ENCODE measurements at regions not wholly inside any gene's neighbourhood (a gene's known extent, or its start where the extent isn't known, plus 50 kb on each side); places are given as distances from the start of the nearest gene placed in this dataset.

- DNase-seq (ENCODE audit: low spot score) (no peak), ATAC-seq (ENCODE audit: insufficient number of reproducible peaks, low FRiP score, low read depth) (no peak)
- H3K4me3 ChIP-seq: no peak overlapping the region
- TF ChIP-seq CTCF (IDR thresholded peaks at IDR 0.05): no peak
- H3K4me1 ChIP-seq (ENCODE audit: control insufficient read depth in 1 of 2, low read depth in 2 of 2): peaks cover 0 to 3% of the 10 kb centered on the region in 2 donors
- H3K36me3 ChIP-seq: no peaks in the 10 kb centered on the region
- H3K27me3 ChIP-seq (replicated peaks; ENCODE audit: insufficient read depth): no peaks in the 10 kb centered on the region
- H3K9me3 ChIP-seq: no peaks in the 10 kb centered on the region
- no peak overlapping the region for H3K27ac ChIP-seq
These were observed 659.3 kb upstream of the FANCL start for GRCh38 chr2:58900246-58901027.

DNA sequence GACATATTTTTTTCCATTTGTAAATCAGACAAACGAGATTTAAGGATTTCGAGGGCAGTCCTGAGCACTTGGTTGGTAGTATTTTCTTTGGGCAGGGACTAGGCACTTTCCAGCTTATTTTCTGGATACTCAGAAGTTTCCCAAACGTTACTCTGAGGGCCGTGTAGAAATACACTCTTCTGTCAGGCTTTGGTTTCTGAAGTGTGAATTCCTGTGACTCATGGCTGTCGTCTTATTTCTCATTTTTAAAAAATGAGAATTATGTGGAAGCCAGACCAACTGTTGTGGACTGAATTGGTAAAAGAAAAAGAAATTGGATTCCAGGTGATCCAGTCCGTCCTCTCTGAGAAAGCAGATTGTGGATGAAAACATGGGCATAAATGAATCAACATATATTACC is 658.6 kb upstream of the FANCL start:
- no peak overlapping the region for H3K27ac ChIP-seq
- no peak for TF ChIP-seq CTCF (IDR thresholded peaks at IDR 0.05)
- H3K27me3 ChIP-seq (replicated peaks; ENCODE audit: insufficient read depth): no peaks in the 10 kb centered on the region
- H3K36me3 ChIP-seq: no peaks in the 10 kb centered on the region
- peaks cover 0 to 3% of the 10 kb centered on the region in 2 donors for H3K4me1 ChIP-seq (ENCODE audit: control insufficient read depth in 1 of 2, low read depth in 2 of 2)
- H3K9me3 ChIP-seq: no peaks in the 10 kb centered on the region
- H3K4me3 ChIP-seq: no peak overlapping the region
- DNase-seq (ENCODE audit: low spot score) (no peak), ATAC-seq (ENCODE audit: insufficient number of reproducible peaks, low FRiP score, low read depth) (no peak)

DNA sequence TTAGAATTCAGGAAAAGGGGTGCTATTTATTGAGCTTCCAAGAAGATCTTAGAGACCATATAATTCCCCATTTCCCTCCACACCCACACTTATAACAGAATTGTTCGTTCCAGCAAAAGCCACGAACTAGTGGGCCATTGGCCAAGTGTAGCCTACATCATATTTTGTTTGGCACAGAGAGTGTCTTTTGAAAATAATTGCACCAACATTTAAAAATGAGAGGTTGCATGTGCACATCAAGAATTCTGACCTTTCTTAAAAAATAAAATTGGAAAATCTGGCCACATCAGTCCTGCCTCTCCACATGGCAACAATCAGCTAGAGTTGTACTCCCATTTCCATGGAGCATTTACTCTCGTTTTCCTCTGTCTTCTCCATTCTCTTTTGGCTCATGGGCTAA is 655.5 kb upstream of the FANCL start:
- Histone ChIP-seq H3K27ac (no peak overlapping the region), H3K9me3 (no peaks in the 10 kb centered on the region), H3K4me3 (no peak overlapping the region), H3K4me1 (ENCODE audit: control insufficient read depth in 1 of 2, low read depth in 2 of 2) (peaks cover 0 to 3% of the 10 kb centered on the region in 2 donors), H3K36me3 (no peaks in the 10 kb centered on the region), H3K27me3 (replicated peaks; ENCODE audit: insufficient read depth) (no peaks in the 10 kb centered on the region)
- TF ChIP-seq CTCF (IDR thresholded peaks at IDR 0.05): no peak
- ATAC-seq (ENCODE audit: insufficient number of reproducible peaks, low FRiP score, low read depth): no peak
- no peak for DNase-seq (ENCODE audit: low spot score)

DNA sequence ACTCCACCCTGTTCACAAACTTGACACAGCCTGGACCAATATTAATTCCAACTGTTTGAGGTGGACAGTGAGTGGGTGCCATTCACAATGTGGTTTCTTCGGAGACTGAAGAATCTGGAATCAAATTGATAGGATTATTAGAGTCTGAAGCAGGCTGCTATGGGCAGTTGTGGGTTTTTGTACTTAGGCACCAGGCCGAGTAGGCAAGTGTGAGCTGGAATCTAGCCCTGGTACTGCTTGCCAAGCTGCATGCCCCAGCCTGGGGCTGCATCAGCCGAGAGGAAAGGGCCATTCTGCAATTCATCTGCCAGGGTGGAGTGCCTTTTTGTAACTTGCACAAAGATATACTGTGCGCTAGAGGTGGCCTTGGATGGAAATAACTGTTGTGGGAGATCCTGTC is 654.7 kb upstream of the FANCL start:
- DNase-seq (ENCODE audit: low spot score): no peak
- no peaks in the 10 kb centered on the region for H3K27me3 ChIP-seq (replicated peaks; ENCODE audit: insufficient read depth)
- no peak for TF ChIP-seq CTCF (IDR thresholded peaks at IDR 0.05)
- H3K4me1 ChIP-seq (ENCODE audit: control insufficient read depth in 1 of 2, low read depth in 2 of 2): peaks cover 0 to 3% of the 10 kb centered on the region in 2 donors
- no peak overlapping the region for H3K4me3 ChIP-seq
- no peaks in the 10 kb centered on the region for H3K9me3 ChIP-seq
- no peak for ATAC-seq (ENCODE audit: insufficient number of reproducible peaks, low FRiP score, low read depth)
- H3K27ac ChIP-seq: no peak overlapping the region
- no peaks in the 10 kb centered on the region for H3K36me3 ChIP-seq

- Histone ChIP-seq H3K27ac (no peak overlapping the region), H3K9me3 (no peaks in the 10 kb centered on the region), H3K4me3 (no peak overlapping the region), H3K27me3 (replicated peaks; ENCODE audit: insufficient read depth) (no peaks in the 10 kb centered on the region), H3K36me3 (no peaks in the 10 kb centered on the region), H3K4me1 (ENCODE audit: control insufficient read depth in 1 of 2, low read depth in 2 of 2) (peaks cover 0 to 3% of the 10 kb centered on the region in 2 donors)
- no peak for DNase-seq (ENCODE audit: low spot score)
- no peak for ATAC-seq (ENCODE audit: insufficient number of reproducible peaks, low FRiP score, low read depth)
- TF ChIP-seq CTCF (IDR thresholded peaks at IDR 0.05): no peak
These were observed 652.7 kb upstream of the FANCL start for GRCh38 chr2:58893656-58894351.
